OCI-LY7 (cell line): ENCODE measurements at regions not wholly inside any gene's neighbourhood (a gene's known extent, or its start where the extent isn't known, plus 50 kb on each side); places are given as distances from the start of the nearest gene placed in this dataset.

Source experiments
- EZH2phosphoT487 ChIP-seq: fragments of 200-600 bp; sonication (generic); IDR thresholded peaks from 2 replicates; pipeline ENCODE4 v1.6.1; 2018; ENCODE audit warnings: low read depth, borderline replicate concordance, mild to moderate bottlenecking, mixed run types, antibody characterized with exemption, low read length, moderate library complexity, mixed read lengths
- TF ChIP-seq, protein P1 (sequence below): fragments of 200-600 bp; sonication (generic); conservative IDR thresholded peaks from 2 replicates; pipeline ENCODE4 v1.5.1; 2014; ENCODE audit warnings: mild to moderate bottlenecking, antibody characterized with exemption, low read length, moderate library complexity, mixed read lengths

DNA sequence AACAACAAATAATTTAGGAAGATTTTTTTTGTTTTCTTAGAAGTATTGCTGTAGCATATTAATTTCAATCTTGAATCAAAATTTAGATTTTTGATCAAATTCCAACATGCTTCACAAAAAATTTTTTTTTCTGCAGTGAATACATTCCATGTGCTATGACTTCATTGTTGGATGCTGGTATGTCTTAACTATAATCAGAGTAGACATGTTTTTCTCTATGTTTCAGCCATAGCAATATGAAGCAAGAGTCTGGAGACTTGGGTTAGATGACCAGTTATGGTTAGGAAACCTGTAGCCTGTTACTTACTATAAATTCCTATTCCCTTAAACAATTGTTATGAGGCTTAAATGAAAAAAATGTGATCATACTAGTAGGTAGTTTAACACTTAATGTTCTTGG is 176.1 kb upstream of the CHL1 start:
- TF ChIP-seq, protein P1, sequence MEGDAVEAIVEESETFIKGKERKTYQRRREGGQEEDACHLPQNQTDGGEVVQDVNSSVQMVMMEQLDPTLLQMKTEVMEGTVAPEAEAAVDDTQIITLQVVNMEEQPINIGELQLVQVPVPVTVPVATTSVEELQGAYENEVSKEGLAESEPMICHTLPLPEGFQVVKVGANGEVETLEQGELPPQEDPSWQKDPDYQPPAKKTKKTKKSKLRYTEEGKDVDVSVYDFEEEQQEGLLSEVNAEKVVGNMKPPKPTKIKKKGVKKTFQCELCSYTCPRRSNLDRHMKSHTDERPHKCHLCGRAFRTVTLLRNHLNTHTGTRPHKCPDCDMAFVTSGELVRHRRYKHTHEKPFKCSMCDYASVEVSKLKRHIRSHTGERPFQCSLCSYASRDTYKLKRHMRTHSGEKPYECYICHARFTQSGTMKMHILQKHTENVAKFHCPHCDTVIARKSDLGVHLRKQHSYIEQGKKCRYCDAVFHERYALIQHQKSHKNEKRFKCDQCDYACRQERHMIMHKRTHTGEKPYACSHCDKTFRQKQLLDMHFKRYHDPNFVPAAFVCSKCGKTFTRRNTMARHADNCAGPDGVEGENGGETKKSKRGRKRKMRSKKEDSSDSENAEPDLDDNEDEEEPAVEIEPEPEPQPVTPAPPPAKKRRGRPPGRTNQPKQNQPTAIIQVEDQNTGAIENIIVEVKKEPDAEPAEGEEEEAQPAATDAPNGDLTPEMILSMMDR = no peak
- TF ChIP-seq EZH2phosphoT487 = no peak
